Skin of body (tissue), 1 donor: ENCODE measurements at regions not wholly inside any gene's neighbourhood (a gene's known extent, or its start where the extent isn't known, plus 50 kb on each side); places are given as distances from the start of the nearest gene placed in this dataset.

ENCODE experiments used
- DNase-seq: peaks from one replicate; lab custom pipeline; 2025; lab: John Stamatoyannopoulos, UW

DNA sequence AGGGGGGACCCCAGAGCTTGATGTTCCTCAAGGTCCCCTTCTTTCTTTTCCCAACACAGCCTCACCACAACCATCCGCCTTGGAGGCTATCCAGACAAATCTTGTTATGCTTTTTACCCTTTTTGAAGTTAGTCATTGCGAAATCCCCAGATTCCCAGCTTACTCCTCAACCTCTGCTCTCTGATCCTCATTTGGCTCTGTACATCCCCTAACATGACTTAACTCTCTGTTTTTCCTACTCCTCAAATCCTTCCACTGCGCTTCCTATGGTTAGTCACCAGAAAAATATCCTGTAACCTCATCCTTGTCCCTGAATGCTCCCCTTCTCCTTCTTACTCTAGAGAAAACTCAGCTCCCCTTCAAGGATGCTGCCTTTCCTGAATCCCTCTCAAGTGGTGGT is 189.1 kb upstream of the POU3F1 start:
- no peak for DNase-seq

GRCh38 chr1:38231941-38232340 is 185.3 kb upstream of the POU3F1 start:
- DNase-seq = no peak

DNA sequence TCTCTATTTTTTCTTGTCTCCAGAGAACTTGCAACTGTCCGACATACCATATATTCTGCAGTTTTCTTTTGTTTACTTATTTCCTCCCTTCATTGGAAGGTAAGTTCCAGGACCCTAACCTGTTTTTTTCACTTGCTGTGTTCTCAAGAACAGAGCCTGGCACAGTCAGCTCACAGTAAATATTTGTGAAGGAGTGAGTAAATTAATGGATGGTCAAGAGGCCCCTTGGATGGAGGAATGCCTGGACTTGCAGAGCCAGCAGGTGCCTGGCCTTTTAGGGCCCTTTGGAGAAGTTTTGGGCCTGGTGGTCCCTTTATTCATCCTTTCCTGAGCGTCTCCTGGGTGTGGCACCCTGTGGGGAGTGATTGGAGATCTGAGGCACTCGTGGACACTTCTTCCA is 182.1 kb upstream of the POU3F1 start:
- no peak for DNase-seq

DNA sequence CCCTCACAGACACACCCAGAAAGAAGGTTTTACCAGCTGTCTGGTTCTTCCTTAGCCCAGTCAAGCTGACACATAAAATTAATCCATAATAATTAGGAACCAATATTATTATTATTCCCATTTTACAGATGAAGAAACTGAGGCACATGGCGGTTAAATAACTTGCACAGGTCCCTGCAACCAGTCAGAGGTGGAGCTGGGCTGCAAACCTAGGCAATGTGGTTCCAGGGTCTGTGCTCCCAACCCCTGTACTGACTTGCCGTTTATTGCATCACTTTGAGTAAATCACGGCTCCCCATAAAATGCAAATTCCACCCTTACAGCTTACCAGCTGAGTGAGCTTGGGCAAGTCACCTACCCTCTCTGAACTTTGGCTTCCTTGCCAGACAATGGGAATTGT is 179.2 kb upstream of the POU3F1 start:
- DNase-seq = no peak

- DNase-seq = no peak
These were observed 176.8 kb upstream of the POU3F1 start for GRCh38 chr1:38223391-38223790.

DNA sequence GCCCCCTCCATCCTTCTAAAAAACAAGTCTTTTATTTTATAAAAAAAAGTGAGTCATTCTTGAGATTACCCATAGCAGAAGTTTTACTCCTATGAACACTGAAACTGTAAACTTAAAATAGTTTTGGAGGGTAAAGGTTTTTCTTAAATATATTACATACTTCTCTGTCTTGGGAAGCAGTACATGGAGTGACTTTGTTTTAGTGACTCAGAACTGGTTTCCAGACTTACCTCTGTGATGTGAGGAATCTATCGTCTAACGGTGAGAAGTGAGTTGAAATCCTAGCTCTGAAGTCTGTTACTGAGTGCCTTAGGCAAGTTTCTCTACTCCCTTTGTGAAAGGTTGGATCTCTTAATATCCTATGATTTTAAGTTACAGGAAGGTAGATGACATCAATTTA is 176.3 kb upstream of the POU3F1 start:
- DNase-seq = no peak

DNA sequence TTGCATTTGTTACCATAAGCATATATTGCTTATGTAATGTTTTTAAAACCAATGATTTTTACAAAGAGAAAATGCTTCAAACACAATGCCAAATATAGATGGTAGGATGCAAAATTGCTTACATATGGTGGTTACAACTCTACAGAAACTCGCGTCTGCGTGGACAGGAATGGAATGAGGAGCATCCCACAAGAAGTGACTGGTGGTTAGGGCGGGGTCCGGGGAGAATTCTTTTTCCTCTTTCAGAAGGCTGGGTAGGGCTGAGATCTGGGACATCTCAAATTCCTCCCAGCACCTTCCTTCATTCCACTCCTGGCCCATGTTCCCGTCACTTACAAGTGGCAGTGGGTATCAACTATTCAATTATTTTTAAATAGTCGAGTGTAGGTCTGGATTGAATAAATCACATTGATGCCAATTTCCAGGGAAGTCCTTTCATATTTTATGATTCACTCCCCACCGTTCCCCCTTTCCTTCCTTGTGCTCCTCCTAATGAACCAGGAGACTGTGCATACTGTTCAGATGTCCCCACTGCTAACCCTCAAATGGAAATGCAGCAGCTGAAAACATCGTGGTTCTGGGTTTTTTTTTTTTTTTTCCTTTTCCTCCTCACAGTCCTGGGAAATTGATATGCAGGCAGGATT is 174.5 kb upstream of the POU3F1 start:
- DNase-seq = peak; percentile 76

GRCh38 chr1:38217316-38217715 is 170.7 kb upstream of the POU3F1 start:
- no peak for DNase-seq

- DNase-seq = no peak
These were observed 167.2 kb upstream of the POU3F1 start for GRCh38 chr1:38213646-38214434.

- DNase-seq = no peak
These were observed 164.2 kb upstream of the POU3F1 start for GRCh38 chr1:38210895-38211177.

DNA sequence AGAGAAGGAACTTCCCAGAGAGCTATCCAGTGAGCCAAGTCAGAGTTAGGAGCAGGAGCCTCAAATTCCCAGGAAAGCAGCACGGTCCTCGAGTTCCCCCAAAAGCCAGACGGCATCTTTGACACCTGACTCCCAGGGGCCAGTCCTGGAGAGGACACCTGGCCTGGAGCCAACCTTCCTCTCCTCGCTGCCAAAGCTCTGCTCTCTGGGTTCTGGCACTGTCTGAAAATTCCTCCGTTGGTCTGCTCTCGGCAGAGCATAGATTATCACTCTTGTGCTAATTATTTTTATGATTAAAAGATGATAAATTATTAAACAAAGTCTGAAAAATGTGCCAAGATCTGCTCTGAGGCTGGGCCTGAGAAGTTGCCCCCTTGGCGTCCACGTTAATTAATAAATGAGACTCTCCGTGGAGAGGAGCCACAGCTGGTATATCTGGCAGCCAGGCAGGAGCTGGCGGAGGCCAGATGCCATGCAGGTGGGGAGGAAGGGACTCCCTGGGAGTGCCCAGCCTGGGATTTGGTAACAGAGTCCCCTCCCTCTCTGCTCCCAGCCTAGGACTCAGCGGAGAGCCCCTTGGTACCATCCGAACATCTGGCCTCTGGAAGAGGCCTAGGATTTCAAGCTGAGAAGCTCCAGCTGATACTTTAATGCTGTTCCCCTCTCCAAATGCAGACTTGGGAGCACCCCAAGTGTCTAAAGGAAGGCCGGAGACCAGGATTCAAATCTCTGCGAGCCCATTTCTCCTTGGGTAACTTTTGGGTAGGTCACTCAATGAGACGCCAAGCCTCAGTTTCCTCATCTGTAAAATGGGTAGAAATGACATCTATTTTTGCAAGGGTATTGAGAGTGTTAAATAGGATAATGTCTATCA is 163.7 kb upstream of the POU3F1 start:
- no peak for DNase-seq

GRCh38 chr1:38208716-38209632 is 162.4 kb upstream of the POU3F1 start:
- DNase-seq = no peak

- DNase-seq = no peak
These were observed 161.3 kb upstream of the POU3F1 start for GRCh38 chr1:38207906-38208305.

GRCh38 chr1:38207275-38207674 is 160.7 kb upstream of the POU3F1 start:
- no peak for DNase-seq

DNA sequence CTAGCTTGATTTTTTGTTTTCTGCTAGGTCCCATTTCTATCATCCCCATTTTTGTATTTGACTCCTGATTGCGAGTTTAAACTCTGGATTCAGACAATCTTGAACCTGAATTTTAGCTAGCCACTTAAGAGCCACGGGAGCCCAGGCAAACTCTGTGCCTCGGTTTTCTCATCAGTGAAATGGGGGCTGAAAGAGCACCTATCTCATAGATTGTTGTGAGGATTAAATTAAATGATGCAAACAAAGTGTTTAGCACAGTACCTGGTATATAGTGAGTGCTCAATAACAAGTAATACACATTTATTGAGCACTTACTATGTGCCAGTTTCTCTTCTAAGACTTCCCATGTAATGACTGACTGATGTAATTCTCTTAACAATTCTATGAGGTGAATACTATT is 158.1 kb upstream of the POU3F1 start:
- no peak for DNase-seq

- DNase-seq = no peak
These were observed 156.8 kb upstream of the POU3F1 start for GRCh38 chr1:38203441-38203840.

DNA sequence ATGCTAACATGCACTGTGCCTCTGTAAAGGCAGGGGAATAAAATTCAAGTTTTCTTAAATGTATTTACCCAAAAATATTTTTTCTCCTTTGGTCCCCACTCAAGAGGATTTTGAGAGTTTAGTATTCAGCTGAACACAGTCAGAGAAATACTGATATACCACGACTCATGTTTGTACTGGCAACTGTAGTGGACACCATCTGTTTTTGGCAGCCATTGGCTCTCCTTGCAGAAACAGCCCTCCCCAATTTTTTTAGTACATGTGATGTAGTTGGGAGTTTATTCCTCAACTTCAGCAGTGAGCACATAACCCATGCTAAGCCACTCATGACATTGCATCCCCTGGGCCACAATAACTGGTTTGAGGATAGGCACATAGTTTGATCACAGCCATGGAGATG is 154.8 kb upstream of the POU3F1 start:
- DNase-seq = no peak

DNA sequence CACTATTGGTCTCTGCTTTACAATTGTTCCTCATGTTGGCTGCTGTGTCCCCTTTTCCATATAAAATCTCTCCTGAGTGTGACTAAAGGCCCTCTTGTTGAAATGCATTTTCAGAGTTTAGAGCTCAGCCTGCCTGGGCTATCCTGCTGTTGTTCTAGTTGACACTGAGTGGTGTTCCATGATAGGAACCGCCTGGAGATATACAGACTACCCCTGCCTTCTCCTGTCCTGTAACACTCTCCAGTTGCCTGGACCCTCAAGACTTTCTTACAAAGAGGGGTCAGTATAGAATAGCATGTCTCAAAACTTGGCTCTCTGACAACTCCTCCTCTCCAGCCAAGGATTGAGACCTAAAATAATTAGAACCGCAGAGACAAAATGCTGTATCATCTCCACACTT is 152.0 kb upstream of the POU3F1 start:
- DNase-seq = no peak

GRCh38 chr1:38198099-38198498 is 151.5 kb upstream of the POU3F1 start:
- no peak for DNase-seq

- DNase-seq = no peak
These were observed 150.9 kb upstream of the POU3F1 start for GRCh38 chr1:38197312-38198061.

DNA sequence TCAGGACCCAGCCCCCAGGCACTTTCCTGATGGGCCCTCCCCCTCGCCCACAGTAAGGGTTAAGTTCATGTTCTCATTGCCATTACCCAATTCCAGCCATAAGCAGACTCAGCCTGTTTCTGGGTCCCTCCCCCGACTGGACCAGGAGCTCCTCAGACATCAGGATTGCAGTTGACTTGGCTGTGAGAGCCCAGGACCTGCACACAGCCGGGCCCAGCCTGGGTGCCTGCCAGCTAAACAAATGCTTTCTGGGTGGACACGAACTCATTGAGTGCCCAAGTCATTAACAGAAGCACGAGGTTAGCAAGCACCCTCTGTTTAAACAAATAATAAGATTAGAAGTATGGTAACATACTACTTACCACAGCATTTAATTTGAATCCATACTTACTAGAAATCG is 147.9 kb upstream of the POU3F1 start:
- DNase-seq = no peak
